OCI-LY7 (cell line): ENCODE measurements at regions not wholly inside any gene's neighbourhood (a gene's known extent, or its start where the extent isn't known, plus 50 kb on each side); places are given as distances from the start of the nearest gene placed in this dataset.

Source experiments
- EZH2phosphoT487 ChIP-seq: fragments of 200-600 bp; sonication (generic); IDR thresholded peaks from 2 replicates; pipeline ENCODE4 v1.6.1; 2018; ENCODE audit warnings: low read depth, borderline replicate concordance, mild to moderate bottlenecking, mixed run types, antibody characterized with exemption, low read length, moderate library complexity, mixed read lengths
- TF ChIP-seq, protein P1 (sequence below): fragments of 200-600 bp; sonication (generic); conservative IDR thresholded peaks from 2 replicates; pipeline ENCODE4 v1.5.1; 2014; ENCODE audit warnings: mild to moderate bottlenecking, antibody characterized with exemption, low read length, moderate library complexity, mixed read lengths

DNA sequence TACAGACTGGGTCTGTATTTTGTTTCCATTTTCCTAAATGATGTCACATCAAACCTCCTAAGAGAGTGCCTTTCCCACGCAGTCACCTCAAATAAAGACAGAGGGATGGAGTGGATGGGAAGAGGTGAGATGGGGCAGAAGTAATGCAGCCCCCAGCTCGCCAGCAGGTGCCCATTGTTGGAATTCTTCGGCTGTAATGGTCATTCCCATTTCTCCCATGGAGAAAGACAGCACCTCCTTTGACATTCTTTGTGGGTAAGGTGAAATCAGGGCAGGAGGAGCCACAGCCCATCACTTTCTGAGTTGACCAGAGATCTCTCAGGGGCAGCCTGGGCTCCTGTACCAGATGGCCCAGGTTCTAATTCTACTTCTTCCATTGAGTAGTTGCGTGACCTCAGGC, 84.4 kb upstream of the NR2F2 start:
- TF ChIP-seq, protein P1, sequence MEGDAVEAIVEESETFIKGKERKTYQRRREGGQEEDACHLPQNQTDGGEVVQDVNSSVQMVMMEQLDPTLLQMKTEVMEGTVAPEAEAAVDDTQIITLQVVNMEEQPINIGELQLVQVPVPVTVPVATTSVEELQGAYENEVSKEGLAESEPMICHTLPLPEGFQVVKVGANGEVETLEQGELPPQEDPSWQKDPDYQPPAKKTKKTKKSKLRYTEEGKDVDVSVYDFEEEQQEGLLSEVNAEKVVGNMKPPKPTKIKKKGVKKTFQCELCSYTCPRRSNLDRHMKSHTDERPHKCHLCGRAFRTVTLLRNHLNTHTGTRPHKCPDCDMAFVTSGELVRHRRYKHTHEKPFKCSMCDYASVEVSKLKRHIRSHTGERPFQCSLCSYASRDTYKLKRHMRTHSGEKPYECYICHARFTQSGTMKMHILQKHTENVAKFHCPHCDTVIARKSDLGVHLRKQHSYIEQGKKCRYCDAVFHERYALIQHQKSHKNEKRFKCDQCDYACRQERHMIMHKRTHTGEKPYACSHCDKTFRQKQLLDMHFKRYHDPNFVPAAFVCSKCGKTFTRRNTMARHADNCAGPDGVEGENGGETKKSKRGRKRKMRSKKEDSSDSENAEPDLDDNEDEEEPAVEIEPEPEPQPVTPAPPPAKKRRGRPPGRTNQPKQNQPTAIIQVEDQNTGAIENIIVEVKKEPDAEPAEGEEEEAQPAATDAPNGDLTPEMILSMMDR = no peak
- no peak for TF ChIP-seq EZH2phosphoT487
